ENCODE measurements at regions not wholly inside any gene's neighbourhood (a gene's known extent, or its start where the extent isn't known, plus 50 kb on each side); places are given as distances from the start of the nearest gene placed in this dataset.
"Not testable (repeated sequence)": the region's sequence is repeated elsewhere in the genome, so short reads cannot be mapped to it uniquely, and the experiment has no call there.

GRCh38 chrY:26167332-26167731 is 545.4 kb downstream of the CDY1 start:
- not testable (repeated sequence) for ATAC-seq (ENCODE audit: insufficient read depth, low read depth)

GRCh38 chrY:26179326-26179725 is 557.4 kb downstream of the CDY1 start:
- DNase-seq; H3K9me3 ChIP-seq (ENCODE audit: insufficient read depth, low read length, severe bottlenecking); H2AFZ ChIP-seq (ENCODE audit: low read depth, low read length); H3K4me2 ChIP-seq (ENCODE audit: insufficient read depth, low read length); H3K36me3 ChIP-seq (ENCODE audit: insufficient read depth, low read length); H3K27ac ChIP-seq (ENCODE audit: low read length); H3K27me3 ChIP-seq (ENCODE audit: insufficient read depth, low read length, poor library complexity); H3K9ac ChIP-seq (ENCODE audit: low read depth, low read length); H4K20me1 ChIP-seq (ENCODE audit: insufficient read depth, low read length); H3K79me2 ChIP-seq (ENCODE audit: insufficient read depth, low read length); ATAC-seq (ENCODE audit: insufficient read depth, low read depth); H3K4me3 ChIP-seq (ENCODE audit: low read depth in 1 of 2, low read length in 2 of 2); H3K4me1 ChIP-seq (ENCODE audit: insufficient read depth, low read length): not testable (repeated sequence)

More at GRCh38 chrY:26167332-26167731, 545.4 kb downstream of the CDY1 start:
- H3K27me3 ChIP-seq (ENCODE audit: insufficient read depth, low read length, poor library complexity); DNase-seq; H3K27ac ChIP-seq (ENCODE audit: low read length); H3K4me3 ChIP-seq (ENCODE audit: low read depth in 1 of 2, low read length in 2 of 2); H3K4me1 ChIP-seq (ENCODE audit: insufficient read depth, low read length); H3K36me3 ChIP-seq (ENCODE audit: insufficient read depth, low read length); H3K4me2 ChIP-seq (ENCODE audit: insufficient read depth, low read length); H3K79me2 ChIP-seq (ENCODE audit: insufficient read depth, low read length); H3K9me3 ChIP-seq (ENCODE audit: insufficient read depth, low read length, severe bottlenecking); H3K9ac ChIP-seq (ENCODE audit: low read depth, low read length); H2AFZ ChIP-seq (ENCODE audit: low read depth, low read length); H4K20me1 ChIP-seq (ENCODE audit: insufficient read depth, low read length): not testable (repeated sequence)

- not testable (repeated sequence) for DNase-seq; ATAC-seq (ENCODE audit: insufficient read depth, low read depth); H3K4me1 ChIP-seq (ENCODE audit: insufficient read depth, low read length); H3K9ac ChIP-seq (ENCODE audit: low read depth, low read length); H3K79me2 ChIP-seq (ENCODE audit: insufficient read depth, low read length); H3K4me3 ChIP-seq (ENCODE audit: low read depth in 1 of 2, low read length in 2 of 2); H3K4me2 ChIP-seq (ENCODE audit: insufficient read depth, low read length); H2AFZ ChIP-seq (ENCODE audit: low read depth, low read length); H3K27ac ChIP-seq (ENCODE audit: low read length); H3K9me3 ChIP-seq (ENCODE audit: insufficient read depth, low read length, severe bottlenecking); H4K20me1 ChIP-seq (ENCODE audit: insufficient read depth, low read length); H3K36me3 ChIP-seq (ENCODE audit: insufficient read depth, low read length); H3K27me3 ChIP-seq (ENCODE audit: insufficient read depth, low read length, poor library complexity)
These were observed 603.1 kb downstream of the CDY1 start for GRCh38 chrY:26224974-26225373.

GRCh38 chrY:26225468-26225867 is 603.6 kb downstream of the CDY1 start:
- H3K9me3 ChIP-seq (ENCODE audit: insufficient read depth, low read length, severe bottlenecking); H2AFZ ChIP-seq (ENCODE audit: low read depth, low read length); ATAC-seq (ENCODE audit: insufficient read depth, low read depth); H3K27ac ChIP-seq (ENCODE audit: low read length); H3K79me2 ChIP-seq (ENCODE audit: insufficient read depth, low read length); H3K4me2 ChIP-seq (ENCODE audit: insufficient read depth, low read length); H3K4me1 ChIP-seq (ENCODE audit: insufficient read depth, low read length); H3K36me3 ChIP-seq (ENCODE audit: insufficient read depth, low read length); H4K20me1 ChIP-seq (ENCODE audit: insufficient read depth, low read length); H3K4me3 ChIP-seq (ENCODE audit: low read depth in 1 of 2, low read length in 2 of 2); H3K9ac ChIP-seq (ENCODE audit: low read depth, low read length); H3K27me3 ChIP-seq (ENCODE audit: insufficient read depth, low read length, poor library complexity); DNase-seq: not testable (repeated sequence)

- not testable (repeated sequence) for H3K4me2 ChIP-seq (ENCODE audit: insufficient read depth, low read length); ATAC-seq (ENCODE audit: insufficient read depth, low read depth); H3K79me2 ChIP-seq (ENCODE audit: insufficient read depth, low read length); H3K9me3 ChIP-seq (ENCODE audit: insufficient read depth, low read length, severe bottlenecking); H3K36me3 ChIP-seq (ENCODE audit: insufficient read depth, low read length); H3K27ac ChIP-seq (ENCODE audit: low read length); H3K4me1 ChIP-seq (ENCODE audit: insufficient read depth, low read length); H3K9ac ChIP-seq (ENCODE audit: low read depth, low read length); H2AFZ ChIP-seq (ENCODE audit: low read depth, low read length); H3K4me3 ChIP-seq (ENCODE audit: low read depth in 1 of 2, low read length in 2 of 2); DNase-seq; H4K20me1 ChIP-seq (ENCODE audit: insufficient read depth, low read length); H3K27me3 ChIP-seq (ENCODE audit: insufficient read depth, low read length, poor library complexity)
These were observed 619.0 kb downstream of the CDY1 start for GRCh38 chrY:26240944-26241343.

GRCh38 chrY:26254262-26254661 is 632.3 kb downstream of the CDY1 start:
- not testable (repeated sequence) for H3K27ac ChIP-seq (ENCODE audit: low read length); H3K79me2 ChIP-seq (ENCODE audit: insufficient read depth, low read length); H3K4me2 ChIP-seq (ENCODE audit: insufficient read depth, low read length); H4K20me1 ChIP-seq (ENCODE audit: insufficient read depth, low read length); H3K36me3 ChIP-seq (ENCODE audit: insufficient read depth, low read length); H3K9ac ChIP-seq (ENCODE audit: low read depth, low read length); ATAC-seq (ENCODE audit: insufficient read depth, low read depth); H3K27me3 ChIP-seq (ENCODE audit: insufficient read depth, low read length, poor library complexity); H3K4me1 ChIP-seq (ENCODE audit: insufficient read depth, low read length); H3K9me3 ChIP-seq (ENCODE audit: insufficient read depth, low read length, severe bottlenecking); H2AFZ ChIP-seq (ENCODE audit: low read depth, low read length); H3K4me3 ChIP-seq (ENCODE audit: low read depth in 1 of 2, low read length in 2 of 2); DNase-seq

- H3K4me2 ChIP-seq (ENCODE audit: insufficient read depth, low read length); H3K27ac ChIP-seq (ENCODE audit: low read length); H3K9me3 ChIP-seq (ENCODE audit: insufficient read depth, low read length, severe bottlenecking); H3K27me3 ChIP-seq (ENCODE audit: insufficient read depth, low read length, poor library complexity); H3K4me1 ChIP-seq (ENCODE audit: insufficient read depth, low read length); H3K79me2 ChIP-seq (ENCODE audit: insufficient read depth, low read length); H4K20me1 ChIP-seq (ENCODE audit: insufficient read depth, low read length); ATAC-seq (ENCODE audit: insufficient read depth, low read depth); H3K36me3 ChIP-seq (ENCODE audit: insufficient read depth, low read length); DNase-seq; H2AFZ ChIP-seq (ENCODE audit: low read depth, low read length); H3K9ac ChIP-seq (ENCODE audit: low read depth, low read length); H3K4me3 ChIP-seq (ENCODE audit: low read depth in 1 of 2, low read length in 2 of 2): not testable (repeated sequence)
These were observed 643.5 kb downstream of the CDY1 start for GRCh38 chrY:26265449-26265848.

GRCh38 chrY:26268421-26268820 is 646.5 kb downstream of the CDY1 start:
- H3K79me2 ChIP-seq (ENCODE audit: insufficient read depth, low read length); DNase-seq; ATAC-seq (ENCODE audit: insufficient read depth, low read depth); H4K20me1 ChIP-seq (ENCODE audit: insufficient read depth, low read length); H2AFZ ChIP-seq (ENCODE audit: low read depth, low read length); H3K36me3 ChIP-seq (ENCODE audit: insufficient read depth, low read length); H3K4me2 ChIP-seq (ENCODE audit: insufficient read depth, low read length); H3K9ac ChIP-seq (ENCODE audit: low read depth, low read length); H3K4me3 ChIP-seq (ENCODE audit: low read depth in 1 of 2, low read length in 2 of 2); H3K4me1 ChIP-seq (ENCODE audit: insufficient read depth, low read length); H3K27ac ChIP-seq (ENCODE audit: low read length); H3K27me3 ChIP-seq (ENCODE audit: insufficient read depth, low read length, poor library complexity); H3K9me3 ChIP-seq (ENCODE audit: insufficient read depth, low read length, severe bottlenecking): not testable (repeated sequence)
